GM21619 (cell line): ENCODE measurements at regions not wholly inside any gene's neighbourhood (a gene's known extent, or its start where the extent isn't known, plus 50 kb on each side); places are given as distances from the start of the nearest gene placed in this dataset.

Source experiments
- ATAC-seq: cut with Tn5 transposase; IDR thresholded peaks from one replicate; pipeline ENCODE4 v1.9.1; 2021; ENCODE audit not compliant: unreplicated experiment

- no peak for ATAC-seq
Measured at GRCh38 chr2:192313773-192314172, 119.0 kb upstream of the TMEFF2 start.

- ATAC-seq, result no peak
Measured at GRCh38 chr2:192311701-192312460, 117.1 kb upstream of the TMEFF2 start.

- ATAC-seq, result no peak
Measured at GRCh38 chr2:192307530-192307929, 112.8 kb upstream of the TMEFF2 start.

- no peak for ATAC-seq
Measured at GRCh38 chr2:192298664-192299063, 103.9 kb upstream of the TMEFF2 start.

- no peak for ATAC-seq
Measured at GRCh38 chr2:192292478-192292877, 97.7 kb upstream of the TMEFF2 start.

- ATAC-seq, result no peak
Measured at GRCh38 chr2:192288295-192288694, 93.6 kb upstream of the TMEFF2 start.

- no peak for ATAC-seq
Measured at GRCh38 chr2:192286093-192286701, 91.5 kb upstream of the TMEFF2 start.

- ATAC-seq, result no peak
Measured at GRCh38 chr2:192283450-192283849, 88.7 kb upstream of the TMEFF2 start.

- ATAC-seq, result no peak
Measured at GRCh38 chr2:192278701-192279100, 84.0 kb upstream of the TMEFF2 start.

- ATAC-seq, result no peak
Measured at GRCh38 chr2:192277494-192278109, 82.9 kb upstream of the TMEFF2 start.

- no peak for ATAC-seq
Measured at GRCh38 chr2:192275632-192276031, 80.9 kb upstream of the TMEFF2 start.

GRCh38 chr2:192267484-192267883, 72.8 kb upstream of the TMEFF2 start:
- ATAC-seq, result no peak

GRCh38 chr2:192265751-192266150, 71.0 kb upstream of the TMEFF2 start:
- ATAC-seq, result no peak

- ATAC-seq, result no peak
Measured at GRCh38 chr2:192254444-192254843, 59.7 kb upstream of the TMEFF2 start.

GRCh38 chr2:192253692-192254091, 59.0 kb upstream of the TMEFF2 start:
- no peak for ATAC-seq

- no peak for ATAC-seq
Measured at GRCh38 chr2:192250961-192251360, 56.2 kb upstream of the TMEFF2 start.

GRCh38 chr2:192247456-192247855, 52.7 kb upstream of the TMEFF2 start:
- ATAC-seq, result no peak

GRCh38 chr2:192246297-192246696, 51.6 kb upstream of the TMEFF2 start:
- no peak for ATAC-seq

GRCh38 chr2:192245329-192245728, 50.6 kb upstream of the TMEFF2 start:
- ATAC-seq, result no peak
